Pons (tissue), 1 donor: ENCODE measurements at regions not wholly inside any gene's neighbourhood (a gene's known extent, or its start where the extent isn't known, plus 50 kb on each side); places are given as distances from the start of the nearest gene placed in this dataset.

Experiments used
- DNase-seq: peaks from one replicate; pipeline ENCODE4 v3.0.0-alpha.2; 2016; ENCODE audit warnings: low spot score

DNA sequence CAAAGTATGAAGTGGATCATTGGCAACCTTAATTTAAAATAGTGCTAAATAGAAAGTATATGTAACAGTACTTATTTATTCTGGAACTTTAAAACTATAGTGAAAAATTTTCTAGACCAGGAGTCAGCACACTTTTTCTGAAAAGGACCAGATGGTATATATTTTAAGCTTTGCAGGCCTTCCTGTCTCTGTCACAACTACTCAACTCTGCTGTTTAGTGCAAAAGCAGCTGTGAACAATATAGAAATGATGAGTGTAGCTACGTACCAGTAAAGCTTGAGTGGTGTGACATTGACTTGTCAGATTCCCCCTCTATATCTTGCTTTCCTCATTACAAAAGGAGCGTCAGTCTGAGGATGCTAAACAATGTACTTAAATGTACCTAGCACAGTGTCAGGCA is 88.1 kb upstream of the IGFBP3 start:
- no peak for DNase-seq

DNA sequence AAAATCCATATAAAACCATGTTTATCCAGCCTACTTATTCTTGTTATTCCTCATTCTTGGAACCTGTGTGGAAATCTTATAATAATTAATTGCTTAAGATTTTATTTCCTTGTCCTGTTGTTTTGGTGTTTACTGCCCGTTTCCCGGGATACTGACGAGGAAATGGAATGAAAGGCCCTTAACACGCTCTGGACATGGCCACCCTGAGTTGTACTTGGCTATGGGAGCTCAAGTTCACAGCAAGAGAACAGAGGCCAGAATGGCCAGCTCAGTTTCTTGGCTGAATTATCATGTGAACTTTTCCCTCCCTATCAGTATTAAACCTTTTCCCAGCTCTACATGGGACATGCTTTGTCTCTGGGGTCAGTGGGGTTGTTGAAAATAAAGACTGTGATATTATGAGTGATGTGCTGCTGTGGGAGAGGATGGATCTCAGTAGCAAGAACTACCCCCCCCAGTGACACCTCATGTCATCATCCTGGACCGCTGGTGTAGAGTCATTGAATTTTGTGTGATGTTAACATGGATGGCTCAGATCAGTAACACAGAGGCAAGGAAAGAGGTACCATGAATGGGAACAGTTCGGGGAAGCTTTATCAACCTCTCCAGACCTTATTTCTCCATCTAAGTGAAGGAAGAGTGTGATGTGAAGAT is 87.0 kb upstream of the IGFBP3 start:
- DNase-seq = no peak

DNA sequence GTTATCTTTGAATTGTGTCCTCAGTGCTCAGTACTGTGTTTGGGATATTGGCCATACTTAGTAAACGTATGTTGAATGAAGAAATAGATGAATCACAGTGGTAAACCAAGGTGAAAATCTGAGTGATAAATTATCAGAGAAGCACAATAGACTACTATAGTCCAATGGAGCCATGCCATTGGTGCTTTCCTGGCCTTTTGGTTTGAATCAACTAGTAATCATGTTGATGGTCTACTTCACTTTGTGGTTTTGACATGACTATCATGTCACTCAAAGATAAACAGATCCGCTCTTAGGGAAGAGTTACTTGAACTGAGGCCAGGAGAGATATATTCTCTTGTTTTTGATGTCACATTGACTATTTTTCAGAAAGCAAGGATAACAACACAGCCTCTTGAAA is 86.1 kb upstream of the IGFBP3 start:
- no peak for DNase-seq

DNA sequence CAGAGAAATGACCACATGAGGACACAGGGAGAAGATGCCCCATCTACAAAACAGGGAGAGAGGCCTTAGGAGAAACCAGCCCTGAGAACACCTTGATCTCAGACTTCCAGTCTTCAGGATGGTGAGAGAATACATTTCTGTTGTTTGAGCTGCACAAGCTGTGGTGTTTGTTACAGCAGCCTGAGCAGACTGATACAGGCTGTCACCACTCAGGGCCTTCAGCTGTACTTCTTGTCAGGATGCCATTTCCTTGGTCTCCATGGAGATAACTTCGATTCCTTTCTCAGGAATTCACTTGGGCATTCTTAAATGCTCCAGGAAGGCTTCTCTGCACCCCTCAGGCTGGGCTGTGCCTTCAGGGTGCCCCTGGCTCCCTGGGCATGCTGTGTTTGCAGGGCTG is 85.7 kb upstream of the IGFBP3 start:
- no peak for DNase-seq

DNA sequence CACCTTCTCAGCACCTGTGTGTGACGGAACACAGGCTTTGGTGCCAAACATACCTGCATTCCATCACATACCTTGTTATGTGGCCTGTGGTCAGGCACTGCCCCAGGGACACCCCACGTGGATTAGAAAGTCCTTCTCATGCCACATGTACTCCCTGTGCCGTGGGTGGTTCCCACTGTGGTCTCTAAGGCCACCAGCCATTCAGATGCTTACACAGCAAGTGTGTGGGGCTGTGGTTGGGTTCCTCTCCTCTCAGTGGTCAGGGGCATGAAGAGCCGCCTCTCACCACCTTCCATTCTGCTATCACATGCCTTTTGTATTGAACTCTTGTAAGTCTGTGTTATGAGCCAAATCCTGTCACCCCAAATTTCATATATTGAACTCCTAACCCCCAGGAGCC is 85.1 kb upstream of the IGFBP3 start:
- no peak for DNase-seq

DNA sequence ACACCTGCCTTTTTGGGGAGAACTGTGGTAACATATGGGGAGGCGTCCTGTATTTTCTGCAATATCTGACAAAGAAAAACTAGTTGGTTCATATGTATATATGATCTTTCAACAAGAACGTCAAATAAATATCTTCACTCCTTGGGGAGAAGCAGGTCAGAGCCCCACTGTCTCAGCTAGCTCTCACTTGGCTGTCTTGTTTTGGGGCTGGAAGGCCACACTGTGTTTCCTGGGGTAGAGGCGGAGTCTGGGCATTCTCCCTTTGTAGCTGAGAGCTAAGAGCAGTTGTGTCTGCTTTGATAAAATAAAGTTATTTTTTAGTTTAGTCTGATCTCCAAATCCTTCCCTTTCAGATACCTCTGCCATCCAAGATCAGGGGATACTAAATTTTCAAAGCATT is 83.9 kb upstream of the IGFBP3 start:
- DNase-seq = no peak

DNA sequence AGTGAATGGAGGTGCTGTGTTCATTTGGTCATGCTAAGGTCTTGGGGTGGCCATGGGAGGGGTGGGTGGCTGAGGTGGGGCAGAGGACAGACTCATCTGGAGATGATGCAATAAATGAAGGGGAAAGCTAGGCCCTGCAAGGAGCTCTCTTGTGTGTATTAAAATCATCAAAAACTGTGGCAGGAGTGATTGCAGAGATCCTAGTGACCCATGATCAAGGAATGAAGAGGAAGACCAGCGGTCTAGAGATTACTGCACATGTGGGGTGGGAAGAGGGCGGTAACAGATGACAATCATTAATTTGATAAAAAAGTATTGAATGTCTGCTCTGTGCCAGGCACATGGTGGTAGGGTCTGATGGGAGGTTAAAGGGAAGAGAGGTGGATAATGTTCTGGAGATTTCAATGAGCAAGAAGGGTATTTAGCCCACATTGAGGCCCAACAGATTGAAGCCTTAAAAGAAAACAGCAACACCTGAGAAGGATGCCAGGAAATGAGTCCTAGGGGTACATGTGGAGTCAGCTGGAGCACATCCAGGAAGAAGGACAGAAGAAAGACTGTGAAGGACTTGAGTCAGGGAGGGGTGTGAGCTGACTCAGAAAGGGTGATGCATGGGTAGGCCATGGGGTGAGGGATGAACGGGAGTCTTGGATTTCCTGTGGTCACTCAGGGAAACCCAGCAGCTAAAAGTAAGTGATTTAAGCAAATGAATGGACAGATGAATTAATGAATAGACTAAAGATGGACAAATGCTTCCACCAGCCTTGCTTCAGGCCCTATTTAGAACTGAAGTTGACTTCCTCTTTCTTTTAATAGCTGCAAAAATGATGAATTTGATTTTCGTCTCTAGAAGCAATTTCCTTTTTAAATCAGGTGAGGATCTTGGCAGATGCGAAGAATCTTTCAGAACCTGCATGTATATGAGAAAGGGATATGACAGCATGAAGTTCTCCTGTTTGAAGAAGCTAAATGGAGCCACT is 83.1 kb upstream of the IGFBP3 start:
- no peak for DNase-seq

DNA sequence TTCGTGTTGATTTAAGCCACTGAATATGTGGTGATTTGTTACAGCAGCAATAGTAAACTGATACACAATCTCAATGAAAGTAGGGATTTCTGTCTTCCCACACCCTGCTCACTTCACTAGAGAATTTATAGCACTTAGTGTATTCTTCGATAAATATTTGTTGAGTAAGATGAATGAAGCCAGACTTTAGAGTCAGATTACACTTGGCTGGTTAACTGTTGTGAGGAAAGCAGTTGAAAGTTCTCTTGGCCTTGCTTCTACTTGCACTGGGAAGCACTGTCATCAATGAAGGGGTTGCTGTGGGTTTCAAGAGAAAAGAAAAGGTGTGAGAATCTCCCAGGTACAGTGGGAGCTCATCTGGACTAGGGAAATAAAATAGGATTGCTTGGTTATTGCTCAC is 82.1 kb upstream of the IGFBP3 start:
- DNase-seq = no peak

DNA sequence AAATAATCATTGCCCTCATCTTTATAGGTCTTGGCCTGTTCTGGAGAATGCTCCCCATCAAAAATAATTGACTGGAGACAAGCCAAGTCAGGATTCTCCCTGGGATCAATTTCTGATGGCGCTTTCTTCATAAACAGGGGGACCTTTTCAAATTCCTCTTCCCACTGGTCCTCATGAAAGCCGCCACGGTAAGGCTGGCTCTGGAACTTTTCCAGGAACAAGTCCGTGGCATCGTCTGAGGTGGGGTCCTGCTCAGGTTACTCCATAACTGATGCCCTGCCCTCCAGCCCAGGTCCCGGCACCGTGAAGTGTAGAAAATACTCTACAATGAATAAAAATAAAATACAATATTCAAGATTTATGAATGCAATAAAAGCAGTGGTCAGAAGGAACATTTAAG is 79.4 kb upstream of the IGFBP3 start:
- no peak for DNase-seq

DNA sequence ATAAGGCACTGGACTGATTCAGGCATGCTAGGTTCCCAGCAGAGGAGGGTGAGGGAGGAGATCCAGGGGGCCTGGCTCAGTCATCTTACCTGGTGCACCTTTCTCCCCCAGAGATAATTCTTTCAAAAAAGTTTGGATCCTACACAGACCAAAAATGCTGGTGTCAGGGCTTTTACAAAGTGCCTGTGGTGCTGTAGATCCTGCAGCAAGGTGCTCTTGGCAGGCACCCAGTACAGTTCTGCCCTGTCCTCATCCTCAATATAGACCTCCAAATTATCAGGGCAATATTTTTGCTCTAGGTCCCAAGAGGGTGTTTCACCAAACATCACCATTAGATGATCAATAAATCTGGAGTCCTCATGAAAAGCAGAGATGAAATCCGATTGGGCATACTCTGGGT is 78.5 kb upstream of the IGFBP3 start:
- DNase-seq = no peak

DNA sequence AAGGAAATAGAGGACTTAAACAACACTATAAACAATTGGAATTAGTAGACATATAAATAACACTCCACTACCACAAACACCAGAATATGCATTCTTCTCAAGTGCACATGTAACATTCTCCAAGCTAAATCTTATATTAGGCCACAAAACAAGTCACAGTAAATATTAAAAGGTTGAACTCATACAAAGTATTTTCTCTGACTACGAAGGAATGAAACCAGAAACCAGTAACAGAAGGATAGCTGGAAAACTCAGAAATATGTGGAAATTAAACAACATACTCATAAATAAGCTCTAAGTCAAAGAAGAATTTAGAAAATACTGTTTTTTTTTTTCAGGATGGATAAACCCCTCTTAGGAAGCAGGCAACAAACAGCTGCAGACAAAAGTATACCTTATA is 77.4 kb upstream of the IGFBP3 start:
- no peak for DNase-seq

DNA sequence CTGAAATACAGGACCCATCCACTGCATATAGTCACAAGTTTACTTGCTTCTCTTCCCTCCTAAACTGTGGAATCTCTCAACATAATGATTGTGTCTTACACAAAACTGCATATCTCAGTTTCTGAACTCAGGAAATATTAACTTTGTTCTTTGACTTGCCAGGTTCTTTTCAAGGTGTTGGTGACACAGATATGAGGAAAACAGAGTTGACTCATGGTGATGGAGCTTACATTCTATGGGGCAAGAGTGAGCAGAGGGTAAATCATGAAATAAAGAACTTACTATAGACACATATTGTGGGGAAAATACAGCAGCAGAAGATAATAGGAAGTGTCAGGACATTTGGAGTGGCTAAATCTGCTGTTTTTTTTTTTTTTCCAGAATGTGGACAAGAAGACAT is 72.5 kb upstream of the IGFBP3 start:
- no peak for DNase-seq

DNA sequence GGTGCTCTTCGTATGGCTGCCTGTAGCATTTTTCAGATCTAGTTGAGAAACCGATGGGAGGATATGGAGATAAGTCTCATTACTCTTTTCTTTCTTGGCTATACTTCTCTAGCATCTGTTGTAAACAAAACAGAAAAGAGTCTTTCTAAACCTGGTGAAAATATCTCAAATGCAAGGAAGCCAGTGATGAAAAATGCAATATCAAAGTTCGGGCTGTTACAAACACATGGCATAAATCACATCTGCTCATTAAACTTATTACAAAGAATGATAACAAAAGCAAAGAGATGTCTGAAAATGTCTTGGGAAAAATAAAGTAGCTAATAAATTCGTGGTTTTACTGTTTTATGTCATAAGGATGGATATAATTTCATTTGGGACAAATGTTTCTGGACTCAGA is 71.8 kb upstream of the IGFBP3 start:
- DNase-seq = no peak

DNA sequence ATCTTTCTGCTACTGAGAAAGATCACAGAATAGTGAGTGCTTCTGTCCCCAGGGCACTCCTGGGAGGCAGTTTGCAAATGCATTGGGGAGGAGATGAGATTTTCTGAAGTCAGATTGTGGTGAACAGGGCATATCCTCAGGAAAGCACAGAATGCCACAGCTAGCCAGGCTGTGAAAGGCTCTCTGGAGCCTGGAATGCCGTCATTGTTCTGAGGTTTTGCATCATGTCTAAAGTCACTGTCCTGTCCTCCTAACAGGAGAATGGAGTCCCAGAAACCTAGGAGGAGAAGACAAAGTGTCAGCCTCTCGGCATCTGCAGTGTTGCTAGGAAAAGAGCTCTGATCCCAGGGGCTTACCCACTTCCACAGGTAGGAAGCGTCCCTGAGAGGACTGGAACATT is 69.2 kb upstream of the IGFBP3 start:
- no peak for DNase-seq

DNA sequence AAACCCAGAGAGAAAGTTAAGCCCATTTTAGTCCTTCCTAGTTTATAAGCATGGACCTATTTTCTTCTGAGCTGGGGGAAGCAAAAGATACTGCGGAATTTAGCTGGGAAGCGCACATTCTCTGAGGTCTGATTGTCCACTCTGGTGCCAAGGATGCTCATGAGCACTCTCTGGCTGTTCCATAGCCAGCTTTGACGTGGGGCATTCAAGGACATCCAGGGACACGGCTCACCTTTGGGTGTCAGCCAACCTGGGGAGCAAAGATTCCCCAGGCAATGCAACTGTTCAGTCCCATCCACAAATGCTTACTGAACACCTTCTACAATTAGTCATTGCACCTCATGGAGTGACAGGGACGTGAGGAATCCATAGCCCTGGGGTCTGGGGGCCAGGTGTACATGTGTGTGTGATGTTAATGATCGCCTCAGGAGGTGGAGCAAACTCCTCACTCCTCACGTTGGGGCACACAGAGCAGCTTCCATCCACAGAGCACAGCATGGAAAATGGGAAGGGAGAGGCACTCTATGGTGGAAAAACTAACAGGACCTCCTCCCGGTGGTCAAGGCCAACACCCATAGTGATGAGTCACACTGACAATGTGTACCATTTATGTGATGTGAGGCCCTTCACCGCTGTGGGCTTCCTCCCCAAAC is 67.5 kb upstream of the IGFBP3 start:
- no peak for DNase-seq

DNA sequence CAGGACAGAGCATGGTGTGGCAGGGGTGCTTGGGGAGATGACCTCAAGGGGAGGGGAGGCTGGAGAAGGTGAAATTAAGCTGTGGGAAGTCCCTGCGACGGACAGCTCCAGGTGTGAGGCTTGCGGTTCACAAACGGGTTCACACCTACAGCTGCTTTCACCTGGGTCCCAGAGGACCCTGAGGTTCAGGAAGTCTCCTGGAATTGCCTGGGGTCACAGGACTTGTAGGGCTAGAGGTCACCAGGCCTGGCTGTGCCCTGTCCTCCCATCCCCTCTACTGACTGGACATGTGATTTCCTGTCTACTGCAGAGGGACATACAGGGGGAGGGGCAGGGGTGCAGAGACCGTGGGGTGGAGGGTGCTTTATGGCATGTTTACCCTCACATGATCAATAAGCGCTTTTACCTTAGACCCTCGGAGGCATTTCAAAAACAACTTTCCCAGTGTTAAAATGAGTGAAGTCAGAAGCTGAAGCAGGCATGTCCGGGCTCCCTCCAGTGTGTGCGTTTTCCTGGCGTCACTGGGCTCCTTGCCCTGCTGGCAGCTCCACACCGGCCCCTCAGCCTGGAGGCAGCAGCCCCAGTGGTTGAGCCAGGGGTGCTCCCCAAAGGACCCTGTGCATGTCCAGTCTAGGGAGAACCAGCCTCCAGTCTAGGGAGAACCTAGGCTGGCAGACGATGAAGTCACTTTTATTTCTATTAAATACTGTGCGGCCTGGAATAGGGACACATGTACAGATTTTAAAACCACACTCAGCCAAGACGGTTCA is 66.6 kb upstream of the IGFBP3 start:
- DNase-seq = no peak

DNA sequence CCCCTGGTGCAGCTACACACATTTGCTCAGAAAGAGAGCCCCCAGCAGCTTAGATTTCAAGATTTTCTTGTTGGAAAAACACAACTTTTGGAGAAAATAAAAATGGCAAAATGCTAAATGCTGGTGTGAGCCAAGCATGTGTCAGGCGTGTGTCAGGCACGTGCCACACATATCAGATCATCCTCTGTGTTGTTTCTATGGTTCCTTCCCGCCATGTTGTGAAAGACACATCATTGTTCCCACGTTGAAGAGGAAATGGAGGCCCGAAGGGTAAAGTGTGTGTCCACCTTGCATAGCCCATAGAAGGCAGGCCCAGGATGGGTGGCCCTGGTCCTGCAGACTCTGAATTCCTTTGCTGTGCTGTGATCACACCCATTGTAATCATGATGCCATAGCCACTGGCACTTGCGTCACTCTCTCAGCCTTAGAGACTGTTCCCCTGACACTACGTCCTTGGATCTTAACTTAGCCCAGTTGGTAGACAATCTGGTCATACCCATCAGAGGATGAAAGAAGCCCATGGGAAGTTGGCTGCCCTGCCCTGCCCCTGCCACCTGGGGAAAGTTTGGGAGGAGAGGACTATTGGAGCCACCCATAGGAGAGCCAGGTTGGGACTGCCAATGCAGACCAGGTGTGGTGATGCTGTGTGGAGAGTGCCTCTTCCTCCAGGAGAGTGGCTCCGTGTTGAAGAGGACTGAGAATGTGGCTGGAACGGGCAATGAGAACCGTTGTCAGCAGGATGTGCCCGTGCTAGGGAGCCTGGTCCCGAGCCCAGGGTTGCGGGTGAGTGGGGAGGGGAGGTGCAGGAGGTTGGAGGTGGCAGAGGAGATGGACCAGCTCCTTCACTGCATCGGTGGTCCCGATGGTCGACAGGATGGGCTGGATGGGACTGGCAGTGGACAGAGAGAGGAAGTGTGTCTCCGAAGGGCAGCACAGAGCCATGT is 65.6 kb upstream of the IGFBP3 start:
- no peak for DNase-seq

DNA sequence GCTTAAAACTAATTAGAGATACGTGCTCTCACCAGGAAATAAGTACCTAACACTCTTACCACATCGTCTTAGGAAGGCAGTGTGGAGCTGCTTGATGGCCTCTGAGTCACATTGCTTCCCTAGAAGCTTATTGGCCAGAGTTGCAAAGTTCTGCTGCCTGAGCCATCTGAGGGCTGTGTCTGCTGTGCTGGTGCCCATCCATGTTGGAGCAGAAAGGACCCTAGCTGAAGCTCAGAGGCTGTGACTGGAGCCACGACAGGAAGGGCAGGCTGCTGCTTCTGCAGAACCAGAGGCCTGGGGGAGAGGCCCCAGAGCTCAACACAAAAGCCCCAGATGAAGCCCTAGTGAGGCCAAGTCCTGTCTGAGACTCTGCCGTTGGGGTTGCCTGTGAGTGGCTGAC is 64.8 kb upstream of the IGFBP3 start:
- DNase-seq = no peak

DNA sequence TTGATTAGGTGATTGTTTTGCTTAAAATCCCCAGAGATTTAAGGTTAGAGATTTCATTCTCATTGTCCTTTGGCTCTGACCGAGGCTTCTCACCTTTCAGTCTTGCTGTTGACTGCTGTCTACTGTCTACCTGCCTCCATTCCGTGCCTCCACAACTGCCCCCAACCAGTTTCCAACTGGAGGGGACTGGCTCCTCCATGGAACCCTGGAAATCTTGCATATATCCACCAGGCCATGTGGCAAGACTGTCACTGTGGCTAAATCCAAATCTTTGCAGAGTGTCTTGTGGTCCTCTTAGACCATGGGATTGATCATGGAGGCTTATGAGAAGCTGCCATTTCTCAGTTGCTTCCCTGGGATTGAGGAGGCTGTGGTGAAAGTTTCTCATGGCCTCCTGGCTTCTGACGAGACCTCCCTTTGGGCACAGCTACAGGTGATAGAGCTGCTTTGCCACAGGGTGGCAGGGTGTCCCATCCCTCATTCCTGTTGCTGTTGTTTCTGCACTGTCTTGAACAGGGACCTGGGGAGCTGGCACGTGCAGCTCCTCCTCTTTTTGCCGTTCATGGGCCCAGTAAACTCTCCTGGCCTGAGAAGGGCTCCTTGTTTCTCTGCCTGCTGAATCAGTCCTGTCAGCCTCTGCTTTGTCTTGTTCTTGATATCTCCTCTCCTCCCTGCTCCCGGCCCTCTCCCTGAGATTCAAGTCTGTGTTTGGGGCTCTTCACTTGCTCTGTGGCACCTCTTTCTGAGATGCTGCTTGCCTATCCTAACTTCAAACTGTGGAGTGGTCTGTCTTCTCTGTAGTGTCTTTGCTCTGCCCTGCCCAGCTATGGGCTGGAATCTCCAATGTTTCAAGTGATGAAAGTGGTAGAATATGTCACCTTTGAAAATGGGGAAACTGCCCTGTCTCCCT is 63.6 kb upstream of the IGFBP3 start:
- no peak for DNase-seq

DNA sequence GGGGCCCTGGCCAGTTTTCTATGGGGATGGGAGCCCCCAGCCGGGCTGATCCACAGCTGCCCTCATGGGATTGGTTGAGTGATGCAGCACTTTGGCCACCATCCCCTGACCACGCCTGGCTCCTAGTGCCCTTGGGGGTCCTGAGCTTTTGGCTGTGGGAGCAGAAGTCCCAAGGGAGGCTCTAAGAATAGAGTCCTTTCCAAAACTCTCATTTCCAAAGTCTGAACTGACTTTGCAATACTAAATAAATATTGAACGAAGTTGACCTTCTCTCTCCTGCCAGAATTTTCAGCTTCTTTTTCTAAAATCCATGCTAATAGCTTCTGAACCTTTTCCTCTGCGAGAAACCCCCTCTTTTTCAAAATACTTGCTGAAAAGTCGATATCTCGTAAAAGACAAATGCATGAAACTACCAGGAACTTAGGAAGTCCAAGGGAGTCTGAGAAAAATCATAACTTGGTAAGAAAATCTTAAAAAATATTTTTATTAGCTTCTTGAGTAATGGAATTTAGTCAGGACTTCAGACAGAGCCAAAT is 62.7 kb upstream of the IGFBP3 start:
- no peak for DNase-seq
